ENCODE measurements at regions not wholly inside any gene's neighbourhood (a gene's known extent, or its start where the extent isn't known, plus 50 kb on each side); places are given as distances from the start of the nearest gene placed in this dataset.

DNA sequence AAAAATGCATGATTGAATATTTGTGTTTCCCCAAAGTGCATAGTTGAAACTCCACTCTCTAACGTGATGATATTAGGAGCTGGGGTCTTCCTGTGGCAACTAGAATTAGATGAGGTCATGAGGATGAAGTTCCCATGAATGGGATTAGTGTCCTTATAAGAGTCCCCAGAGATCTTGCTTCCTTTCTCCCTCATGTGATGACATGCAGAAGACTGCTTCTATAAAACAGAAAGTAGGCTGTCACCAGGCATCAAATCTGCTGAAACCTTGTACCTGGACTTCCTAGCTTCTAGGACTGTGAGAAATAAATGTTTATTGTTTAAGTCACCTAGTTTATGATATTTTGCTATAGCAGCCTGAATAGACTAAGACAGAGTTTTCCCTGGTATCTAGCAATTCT, 586.5 kb upstream of the EPHA7 start:
- TF ChIP-seq FOXA1 (IDR thresholded peaks at IDR 0.05) (no peak), HDGF (IDR thresholded peaks at IDR 0.05; ENCODE audit: borderline replicate concordance) (no peak), NFRKB (IDR thresholded peaks at IDR 0.05) (no peak), BHLHE40 (IDR thresholded peaks at IDR 0.05; ENCODE audit: borderline replicate concordance) (no peak)
- POLR2A ChIA-PET = no interaction called here
- CTCF ChIA-PET = no interaction called here
- no peak for DNase-seq (ENCODE audit: extremely low spot score)

DNA sequence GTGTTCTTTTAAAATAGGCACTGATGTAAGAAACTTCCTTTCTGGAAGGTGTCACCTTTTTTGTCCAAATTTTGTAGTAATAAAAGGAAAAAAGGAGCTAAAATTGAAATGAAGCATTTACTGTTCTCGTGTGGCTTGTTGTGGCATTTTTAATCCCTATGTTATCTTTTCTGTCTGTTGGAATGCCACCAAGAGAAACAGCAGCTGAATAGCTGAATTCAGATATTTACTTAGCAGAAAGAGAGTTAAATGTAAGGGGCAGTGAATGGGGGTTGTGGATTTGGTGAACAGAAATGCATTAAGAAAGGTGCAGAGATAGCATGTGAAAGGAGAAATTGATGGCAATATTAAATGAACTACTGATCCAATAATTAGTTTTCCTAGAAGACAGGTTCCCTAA, 573.6 kb upstream of the EPHA7 start:
- CTCF ChIA-PET = no interaction called here

DNA sequence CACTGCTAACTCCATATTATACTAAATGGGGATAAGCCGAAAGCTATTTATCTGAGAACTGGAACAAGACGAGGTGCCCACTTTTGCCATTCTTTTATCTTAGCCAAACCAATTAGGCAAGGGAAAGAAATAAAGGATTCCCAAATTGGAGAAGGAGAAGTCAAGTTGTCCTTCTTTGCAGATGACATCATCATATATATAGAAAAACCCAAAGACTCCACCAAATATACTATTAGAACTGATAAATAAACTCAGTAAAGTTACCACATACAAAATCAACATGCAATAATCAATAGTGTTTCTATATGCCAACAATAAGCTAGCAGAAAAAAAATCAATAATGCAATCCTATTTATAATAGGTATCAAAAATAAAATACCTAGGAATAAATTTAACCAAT, 570.3 kb upstream of the EPHA7 start:
- TF ChIP-seq, protein P1, sequence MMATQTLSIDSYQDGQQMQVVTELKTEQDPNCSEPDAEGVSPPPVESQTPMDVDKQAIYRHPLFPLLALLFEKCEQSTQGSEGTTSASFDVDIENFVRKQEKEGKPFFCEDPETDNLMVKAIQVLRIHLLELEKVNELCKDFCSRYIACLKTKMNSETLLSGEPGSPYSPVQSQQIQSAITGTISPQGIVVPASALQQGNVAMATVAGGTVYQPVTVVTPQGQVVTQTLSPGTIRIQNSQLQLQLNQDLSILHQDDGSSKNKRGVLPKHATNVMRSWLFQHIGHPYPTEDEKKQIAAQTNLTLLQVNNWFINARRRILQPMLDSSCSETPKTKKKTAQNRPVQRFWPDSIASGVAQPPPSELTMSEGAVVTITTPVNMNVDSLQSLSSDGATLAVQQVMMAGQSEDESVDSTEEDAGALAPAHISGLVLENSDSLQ (IDR thresholded peaks at IDR 0.05) = no peak
- TF ChIP-seq ELF4 (IDR thresholded peaks at IDR 0.05) = no peak
- TF ChIP-seq LEF1 (IDR thresholded peaks at IDR 0.05; ENCODE audit: borderline replicate concordance) = no peak
- no peak for TF ChIP-seq BHLHE40 (IDR thresholded peaks at IDR 0.05; ENCODE audit: borderline replicate concordance)
- TF ChIP-seq TARDBP (IDR thresholded peaks at IDR 0.05) = no peak
- no peak for TF ChIP-seq FOXK2 (IDR thresholded peaks at IDR 0.05)
- TF ChIP-seq L3MBTL2 (conservative IDR thresholded peaks at IDR 0.05) = no peak
- no peak for TF ChIP-seq NFRKB (IDR thresholded peaks at IDR 0.05)
- no peak for TF ChIP-seq ZNF384 (IDR thresholded peaks at IDR 0.05)
- no peak for TF ChIP-seq CTBP1 (IDR thresholded peaks at IDR 0.05; ENCODE audit: borderline replicate concordance)
- no peak for TF ChIP-seq HDGF (IDR thresholded peaks at IDR 0.05; ENCODE audit: borderline replicate concordance)
- no peak for TF ChIP-seq SUZ12 (IDR thresholded peaks at IDR 0.05)
- TF ChIP-seq SP1 (IDR thresholded peaks at IDR 0.05) = no peak
- no peak for TF ChIP-seq FOXM1 (IDR thresholded peaks at IDR 0.05; ENCODE audit: borderline replicate concordance)
- no peak for TF ChIP-seq ARNT (IDR thresholded peaks at IDR 0.05)
- no peak for TF ChIP-seq FOXA1 (IDR thresholded peaks at IDR 0.05)
- CTCF ChIA-PET = no interaction called here
- DNase-seq (ENCODE audit: extremely low spot score) = no peak
- POLR2A ChIA-PET = no interaction called here

More for the DNA sequence above, 573.6 kb upstream of the EPHA7 start:
- POLR2A ChIA-PET = no interaction called here
- no peak for DNase-seq (ENCODE audit: extremely low spot score)
- no peak for TF ChIP-seq TARDBP (IDR thresholded peaks at IDR 0.05)
- no peak for TF ChIP-seq FOXM1 (IDR thresholded peaks at IDR 0.05; ENCODE audit: borderline replicate concordance)
- no peak for TF ChIP-seq L3MBTL2 (conservative IDR thresholded peaks at IDR 0.05)
- TF ChIP-seq FOXA1 (IDR thresholded peaks at IDR 0.05) = no peak
- TF ChIP-seq SP1 (IDR thresholded peaks at IDR 0.05) = no peak
- TF ChIP-seq NFRKB (IDR thresholded peaks at IDR 0.05) = no peak
- TF ChIP-seq BHLHE40 (IDR thresholded peaks at IDR 0.05; ENCODE audit: borderline replicate concordance) = no peak

DNA sequence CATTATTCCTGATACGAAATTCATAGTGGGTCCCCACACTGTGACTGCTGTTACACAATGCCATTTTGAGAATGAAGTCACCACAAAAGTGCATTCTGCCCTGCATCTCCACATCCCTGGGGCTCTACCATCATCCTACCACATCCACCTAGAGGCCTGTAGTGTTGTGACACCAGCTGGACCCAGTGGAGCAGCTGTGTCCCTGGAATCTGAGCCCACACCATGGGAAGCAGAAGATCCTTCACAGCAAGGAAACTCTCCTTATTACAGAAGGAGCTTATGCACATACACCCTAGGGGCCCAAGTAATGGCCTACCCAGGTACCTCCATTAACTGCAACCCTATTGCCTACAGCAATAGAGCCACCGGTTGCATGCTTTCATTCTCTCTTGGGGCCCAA, 566.6 kb upstream of the EPHA7 start:
- no peak for TF ChIP-seq L3MBTL2 (conservative IDR thresholded peaks at IDR 0.05)
- TF ChIP-seq HDGF (IDR thresholded peaks at IDR 0.05; ENCODE audit: borderline replicate concordance) = no peak
- TF ChIP-seq SP1 (IDR thresholded peaks at IDR 0.05) = no peak
- no peak for TF ChIP-seq LEF1 (IDR thresholded peaks at IDR 0.05; ENCODE audit: borderline replicate concordance)
- CTCF ChIA-PET = no interaction called here
- POLR2A ChIA-PET = no interaction called here

DNA sequence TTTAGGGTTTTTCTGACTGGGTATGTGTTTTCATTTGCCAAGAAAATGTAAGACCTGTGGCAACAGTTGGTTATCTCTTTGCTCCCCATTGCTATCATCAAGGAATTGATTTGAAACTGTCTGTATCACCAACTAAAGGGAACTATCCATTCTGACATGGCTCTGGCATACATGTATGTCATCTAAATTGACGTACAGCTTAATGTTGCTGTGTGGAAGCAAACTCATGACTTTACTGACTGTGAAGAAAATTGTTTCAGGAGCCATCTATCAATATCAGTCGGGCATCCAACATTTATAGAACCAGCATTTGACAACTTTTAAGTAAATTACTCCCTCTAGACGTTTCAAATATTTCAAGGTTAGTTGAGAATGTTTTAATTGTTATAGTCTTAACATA, 555.8 kb upstream of the EPHA7 start:
- ChIA-PET POLR2A (no interaction called here), CTCF (no interaction called here)
- TF ChIP-seq SUZ12 (IDR thresholded peaks at IDR 0.05) = no peak
- TF ChIP-seq FOXA1 (IDR thresholded peaks at IDR 0.05) = no peak
- TF ChIP-seq SP1 (IDR thresholded peaks at IDR 0.05) = no peak
- TF ChIP-seq FOXK2 (IDR thresholded peaks at IDR 0.05) = no peak
- TF ChIP-seq TARDBP (IDR thresholded peaks at IDR 0.05) = no peak
- no peak for TF ChIP-seq ELF4 (IDR thresholded peaks at IDR 0.05)
- no peak for TF ChIP-seq LEF1 (IDR thresholded peaks at IDR 0.05; ENCODE audit: borderline replicate concordance)
- no peak for TF ChIP-seq ZNF384 (IDR thresholded peaks at IDR 0.05)
- TF ChIP-seq CTBP1 (IDR thresholded peaks at IDR 0.05; ENCODE audit: borderline replicate concordance) = no peak
- TF ChIP-seq L3MBTL2 (conservative IDR thresholded peaks at IDR 0.05) = no peak
- DNase-seq (ENCODE audit: extremely low spot score) = no peak

More for the DNA sequence above, 566.6 kb upstream of the EPHA7 start:
- DNase-seq (ENCODE audit: extremely low spot score) = no peak

DNA sequence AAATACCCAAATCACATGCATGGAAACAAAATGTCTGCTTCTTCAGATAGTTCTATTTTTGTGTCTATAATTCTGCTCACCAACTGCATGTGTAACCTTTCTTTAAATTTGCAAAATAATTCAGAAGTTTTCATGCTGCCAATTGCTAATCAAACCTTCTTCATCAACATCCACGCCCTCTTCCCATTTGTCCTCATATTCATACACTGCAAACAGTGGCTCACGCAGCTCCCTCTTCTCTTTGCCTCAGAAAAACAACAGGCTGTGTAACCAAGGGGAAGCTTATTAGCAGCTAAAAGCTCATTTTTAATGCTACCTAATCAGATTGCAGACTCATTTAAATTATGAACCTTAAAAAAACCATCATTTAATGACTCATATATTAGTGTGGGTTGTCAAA, 555.0 kb upstream of the EPHA7 start:
- no peak for DNase-seq (ENCODE audit: extremely low spot score)
- TF ChIP-seq HDGF (IDR thresholded peaks at IDR 0.05; ENCODE audit: borderline replicate concordance) (no peak), L3MBTL2 (conservative IDR thresholded peaks at IDR 0.05) (no peak), SUZ12 (IDR thresholded peaks at IDR 0.05) (no peak), LEF1 (IDR thresholded peaks at IDR 0.05; ENCODE audit: borderline replicate concordance) (no peak), FOXK2 (IDR thresholded peaks at IDR 0.05) (no peak), SP1 (IDR thresholded peaks at IDR 0.05) (no peak), ARNT (IDR thresholded peaks at IDR 0.05) (no peak), NFRKB (IDR thresholded peaks at IDR 0.05) (no peak), ELF4 (IDR thresholded peaks at IDR 0.05) (no peak), BHLHE40 (IDR thresholded peaks at IDR 0.05; ENCODE audit: borderline replicate concordance) (no peak), FOXA1 (IDR thresholded peaks at IDR 0.05) (no peak), FOXM1 (IDR thresholded peaks at IDR 0.05; ENCODE audit: borderline replicate concordance) (no peak), ZNF384 (IDR thresholded peaks at IDR 0.05) (no peak), CTBP1 (IDR thresholded peaks at IDR 0.05; ENCODE audit: borderline replicate concordance) (no peak), TARDBP (IDR thresholded peaks at IDR 0.05) (no peak)
- TF ChIP-seq, protein P1 (IDR thresholded peaks at IDR 0.05) = no peak
- ChIA-PET CTCF (no interaction called here), POLR2A (no interaction called here)

DNA sequence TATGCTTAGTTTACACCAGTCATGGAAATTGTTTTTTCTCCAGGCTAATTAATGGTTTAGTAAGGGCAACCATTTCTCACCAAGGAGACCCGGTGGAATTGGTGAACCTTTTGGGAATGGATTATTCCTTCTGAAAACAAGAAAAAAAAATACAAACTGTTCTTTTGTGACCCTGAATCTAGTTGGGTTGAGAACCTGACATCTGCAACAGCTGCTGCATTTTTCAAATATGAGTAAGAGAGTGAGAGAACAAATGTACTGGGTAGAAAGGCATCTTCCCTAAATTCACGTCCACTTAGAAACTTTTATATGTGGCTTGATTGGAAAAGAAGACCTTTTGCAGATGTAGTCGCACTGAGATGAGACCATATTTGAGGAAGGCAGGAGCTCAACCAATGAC, 553.4 kb upstream of the EPHA7 start:
- no peak for DNase-seq (ENCODE audit: extremely low spot score)
- POLR2A ChIA-PET = no interaction called here
- TF ChIP-seq ELF4 (IDR thresholded peaks at IDR 0.05) (no peak), SP1 (IDR thresholded peaks at IDR 0.05) (no peak), BHLHE40 (IDR thresholded peaks at IDR 0.05; ENCODE audit: borderline replicate concordance) (no peak), TARDBP (IDR thresholded peaks at IDR 0.05) (no peak), L3MBTL2 (conservative IDR thresholded peaks at IDR 0.05) (no peak), SUZ12 (IDR thresholded peaks at IDR 0.05) (no peak), FOXM1 (IDR thresholded peaks at IDR 0.05; ENCODE audit: borderline replicate concordance) (no peak), LEF1 (IDR thresholded peaks at IDR 0.05; ENCODE audit: borderline replicate concordance) (no peak), ARNT (IDR thresholded peaks at IDR 0.05) (no peak)
- TF ChIP-seq, protein P1 (IDR thresholded peaks at IDR 0.05) = no peak
- CTCF ChIA-PET = interaction anchor here (0.6 kb wide), 1 partner anchor 1093 kb away, joined by 3 read pairs; no protein-coding TSS in a partner anchor
